ENCODE measurements at regions not wholly inside any gene's neighbourhood (a gene's known extent, or its start where the extent isn't known, plus 50 kb on each side); places are given as distances from the start of the nearest gene placed in this dataset.

- intact Hi-C loops (cut with micrococcal nuclease; ENCODE audit: unreplicated experiment), result no loop called here
- H3K9ac ChIP-seq (ENCODE audit: insufficient read depth, low read depth, low read length), result no peak overlapping the region
- in situ Hi-C loops (cut with HindIII; ENCODE audit: extremely low pct_ligation_motif_present, low pct_unique_long_range_greater_than_20kb), result no loop called here
- no peak overlapping the region for H3K4me3 ChIP-seq (replicated peaks in 1 of 3; ENCODE audit: insufficient read depth in 1 of 3, low read depth in 2 of 3, low read length in 3 of 3)
- BruUV-seq (replicated peaks), result no TSS peak
- H3K27me3 ChIP-seq (ENCODE audit: control insufficient read depth in 1 of 2, insufficient read depth in 2 of 2, low read length in 2 of 2), result peaks cover 6 to 42% of the 10 kb centered on the region in 2 experiments; a peak in 4 of 5 replicates
- no peaks in the 10 kb centered on the region for H3K4me1 ChIP-seq (ENCODE audit: insufficient read depth, low read length)
- FAIRE-seq (no peak), DNase-seq (ENCODE audit: low spot score) (no peak), ATAC-seq (no peak)
- no peaks in the 10 kb centered on the region for H3K36me3 ChIP-seq (replicated peaks in 1 of 2; ENCODE audit: control insufficient read depth in 1 of 2, insufficient read depth in 2 of 2, low read length in 2 of 2)
- no peaks in the 10 kb centered on the region for H3K9me3 ChIP-seq (ENCODE audit: low read length)
- ChIA-PET CTCF (ENCODE audit: low intra/inter-chr PET ratio, low total read pairs) (no interaction called here), POLR2A (no interaction called here)
- H4K20me1 ChIP-seq (ENCODE audit: insufficient read depth, low read length), result no peaks in the 10 kb centered on the region
- H3K4me2 ChIP-seq (ENCODE audit: low read depth, low read length), result no peak overlapping the region
- TF ChIP-seq TERF1 (CRISPR knock-in tag; IDR thresholded peaks at IDR 0.05), result no peak
- TF ChIP-seq ZNF709 (CRISPR knock-in tag; IDR thresholded peaks at IDR 0.05), result no peak
- TF ChIP-seq ZNF30 (CRISPR knock-in tag; IDR thresholded peaks at IDR 0.05), result no peak
- TF ChIP-seq ZNF737 (CRISPR knock-in tag; IDR thresholded peaks at IDR 0.05; ENCODE audit: borderline replicate concordance), result no peak
- TF ChIP-seq MAFK (conservative IDR thresholded peaks at IDR 0.05 in 1 of 2, IDR thresholded peaks at IDR 0.05 in 1 of 2; ENCODE audit: low read length in 2 of 2), result no peak
- no peak for TF ChIP-seq SRF (IDR thresholded peaks at IDR 0.05; ENCODE audit: low read depth, low read length)
- no peak for TF ChIP-seq KDM1A (CRISPR knock-in tag; IDR thresholded peaks at IDR 0.05)
- TF ChIP-seq ZKSCAN8 (CRISPR knock-in tag; IDR thresholded peaks at IDR 0.05; ENCODE audit: borderline replicate concordance), result no peak
- TF ChIP-seq BHLHE40 (IDR thresholded peaks at IDR 0.05; ENCODE audit: low read length), result no peak
- no peak for TF ChIP-seq ZNF629 (CRISPR knock-in tag; conservative IDR thresholded peaks at IDR 0.05)
- TF ChIP-seq ZNF782 (CRISPR knock-in tag; IDR thresholded peaks at IDR 0.05; ENCODE audit: borderline replicate concordance), result no peak
- no peak for TF ChIP-seq SIX4 (CRISPR knock-in tag; IDR thresholded peaks at IDR 0.05)
- TF ChIP-seq ZZZ3 (CRISPR knock-in tag; IDR thresholded peaks at IDR 0.05; ENCODE audit: borderline replicate concordance), result no peak
- TF ChIP-seq, protein P1, sequence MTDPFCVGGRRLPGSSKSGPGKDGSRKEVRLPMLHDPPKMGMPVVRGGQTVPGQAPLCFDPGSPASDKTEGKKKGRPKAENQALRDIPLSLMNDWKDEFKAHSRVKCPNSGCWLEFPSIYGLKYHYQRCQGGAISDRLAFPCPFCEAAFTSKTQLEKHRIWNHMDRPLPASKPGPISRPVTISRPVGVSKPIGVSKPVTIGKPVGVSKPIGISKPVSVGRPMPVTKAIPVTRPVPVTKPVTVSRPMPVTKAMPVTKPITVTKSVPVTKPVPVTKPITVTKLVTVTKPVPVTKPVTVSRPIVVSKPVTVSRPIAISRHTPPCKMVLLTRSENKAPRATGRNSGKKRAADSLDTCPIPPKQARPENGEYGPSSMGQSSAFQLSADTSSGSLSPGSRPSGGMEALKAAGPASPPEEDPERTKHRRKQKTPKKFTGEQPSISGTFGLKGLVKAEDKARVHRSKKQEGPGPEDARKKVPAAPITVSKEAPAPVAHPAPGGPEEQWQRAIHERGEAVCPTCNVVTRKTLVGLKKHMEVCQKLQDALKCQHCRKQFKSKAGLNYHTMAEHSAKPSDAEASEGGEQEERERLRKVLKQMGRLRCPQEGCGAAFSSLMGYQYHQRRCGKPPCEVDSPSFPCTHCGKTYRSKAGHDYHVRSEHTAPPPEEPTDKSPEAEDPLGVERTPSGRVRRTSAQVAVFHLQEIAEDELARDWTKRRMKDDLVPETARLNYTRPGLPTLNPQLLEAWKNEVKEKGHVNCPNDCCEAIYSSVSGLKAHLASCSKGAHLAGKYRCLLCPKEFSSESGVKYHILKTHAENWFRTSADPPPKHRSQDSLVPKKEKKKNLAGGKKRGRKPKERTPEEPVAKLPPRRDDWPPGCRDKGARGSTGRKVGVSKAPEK (CRISPR knock-in tag; IDR thresholded peaks at IDR 0.05; ENCODE audit: borderline replicate concordance), result no peak
- TF ChIP-seq SKI (IDR thresholded peaks at IDR 0.05; ENCODE audit: partially characterized antibody), result no peak
- H2AFZ ChIP-seq (ENCODE audit: low read length), result no peak overlapping the region
- 59% methylated on average over 4 of the region's 4 CpGs for WGBS (ENCODE audit: low lambda C conversion rate)
- H3K27ac ChIP-seq (ENCODE audit: extremely low read length, insufficient read depth, low read length), result no peak overlapping the region
- H3K79me2 ChIP-seq (ENCODE audit: insufficient read depth, low read length), result no peaks in the 10 kb centered on the region
Observed at GRCh38 chr11:119794756-119795155, 65.8 kb upstream of the NECTIN1 start.

Data from HepG2 (cell line).